GM12873 (cell line): ENCODE measurements at regions not wholly inside any gene's neighbourhood (a gene's known extent, or its start where the extent isn't known, plus 50 kb on each side); places are given as distances from the start of the nearest gene placed in this dataset.

Experiments used
- CTCF ChIP-seq: IDR thresholded peaks from 2 replicates; pipeline ENCODE4 v1.5.1; 2012; ENCODE audit warnings: low read depth, mild to moderate bottlenecking, moderate library complexity, low read length, control low read depth; ENCODE audit not compliant: insufficient read depth; ENCODE audit errors: missing control alignments

GRCh38 chr12:28893365-28893764, 255.7 kb upstream of the FAR2 start:
- TF ChIP-seq CTCF = no peak

GRCh38 chr12:28893856-28894255, 255.2 kb upstream of the FAR2 start:
- no peak for TF ChIP-seq CTCF

GRCh38 chr12:28896421-28896820, 252.7 kb upstream of the FAR2 start:
- no peak for TF ChIP-seq CTCF

- TF ChIP-seq CTCF = no peak
Measured at GRCh38 chr12:28898038-28898437, 251.0 kb upstream of the FAR2 start.

GRCh38 chr12:28899951-28900350, 249.1 kb upstream of the FAR2 start:
- TF ChIP-seq CTCF = no peak

GRCh38 chr12:28905220-28905955, 243.7 kb upstream of the FAR2 start:
- no peak for TF ChIP-seq CTCF

GRCh38 chr12:28908646-28909045, 240.4 kb upstream of the FAR2 start:
- TF ChIP-seq CTCF = no peak
